ENCODE measurements at regions not wholly inside any gene's neighbourhood (a gene's known extent, or its start where the extent isn't known, plus 50 kb on each side); places are given as distances from the start of the nearest gene placed in this dataset.

DNA sequence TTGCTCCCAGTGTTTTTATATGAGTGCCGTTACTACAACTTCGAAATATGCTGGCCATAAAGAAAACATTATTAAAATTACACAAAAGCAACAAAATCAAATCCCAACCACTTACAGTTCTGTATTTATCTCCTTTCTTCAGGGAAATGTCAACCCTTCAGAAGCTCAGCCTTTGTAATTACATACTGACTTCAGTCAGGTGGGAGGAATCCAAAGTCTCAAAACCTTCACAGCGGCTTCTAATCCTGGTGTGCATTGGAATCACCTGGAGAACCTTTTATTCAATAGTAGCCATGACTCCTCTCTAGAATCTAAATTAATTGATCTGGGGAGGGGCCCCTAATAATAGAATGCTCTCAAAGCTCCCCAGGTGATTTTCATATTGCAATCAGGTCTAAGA is 463.7 kb upstream of the ARHGEF26 start:
- no peak for DNase-seq (ENCODE audit: low read depth in 2 of 2)
- TF ChIP-seq EZH2 (IDR thresholded peaks at IDR 0.05; ENCODE audit: low read length, missing control alignments), result no peak
- TF ChIP-seq, protein P1, sequence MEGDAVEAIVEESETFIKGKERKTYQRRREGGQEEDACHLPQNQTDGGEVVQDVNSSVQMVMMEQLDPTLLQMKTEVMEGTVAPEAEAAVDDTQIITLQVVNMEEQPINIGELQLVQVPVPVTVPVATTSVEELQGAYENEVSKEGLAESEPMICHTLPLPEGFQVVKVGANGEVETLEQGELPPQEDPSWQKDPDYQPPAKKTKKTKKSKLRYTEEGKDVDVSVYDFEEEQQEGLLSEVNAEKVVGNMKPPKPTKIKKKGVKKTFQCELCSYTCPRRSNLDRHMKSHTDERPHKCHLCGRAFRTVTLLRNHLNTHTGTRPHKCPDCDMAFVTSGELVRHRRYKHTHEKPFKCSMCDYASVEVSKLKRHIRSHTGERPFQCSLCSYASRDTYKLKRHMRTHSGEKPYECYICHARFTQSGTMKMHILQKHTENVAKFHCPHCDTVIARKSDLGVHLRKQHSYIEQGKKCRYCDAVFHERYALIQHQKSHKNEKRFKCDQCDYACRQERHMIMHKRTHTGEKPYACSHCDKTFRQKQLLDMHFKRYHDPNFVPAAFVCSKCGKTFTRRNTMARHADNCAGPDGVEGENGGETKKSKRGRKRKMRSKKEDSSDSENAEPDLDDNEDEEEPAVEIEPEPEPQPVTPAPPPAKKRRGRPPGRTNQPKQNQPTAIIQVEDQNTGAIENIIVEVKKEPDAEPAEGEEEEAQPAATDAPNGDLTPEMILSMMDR (conservative IDR thresholded peaks at IDR 0.05 in 1 of 2, IDR thresholded peaks at IDR 0.05 in 1 of 2; ENCODE audit: low read depth in 1 of 2, low read length in 2 of 2), result no peak
- Histone ChIP-seq H3K4me2 (ENCODE audit: extremely low read depth, insufficient read depth, low read length) (no peak overlapping the region), H3K4me3 (replicated peaks in 1 of 4; ENCODE audit: control extremely low read depth in 1 of 4, insufficient read depth in 1 of 4, low read depth in 3 of 4, low read length in 4 of 4) (no peak overlapping the region), H4K20me1 (ENCODE audit: control insufficient read depth, extremely low read depth, insufficient read depth, low read length) (no peaks in the 10 kb centered on the region), H3K9me3 (ENCODE audit: control insufficient read depth, insufficient read depth, low read depth, low read length) (no peaks in the 10 kb centered on the region), H3K27ac (ENCODE audit: insufficient read depth, low read length) (no peak overlapping the region), H2AFZ (ENCODE audit: low read length) (no peak overlapping the region), H3K79me2 (ENCODE audit: control insufficient read depth, insufficient read depth, low read length) (no peaks in the 10 kb centered on the region), H3K9ac (ENCODE audit: insufficient read depth, low read length) (no peak overlapping the region), H3K4me1 (ENCODE audit: control insufficient read depth, extremely low read depth, insufficient read depth, low read length) (no peaks in the 10 kb centered on the region), H3K36me3 (ENCODE audit: control insufficient read depth, insufficient read depth, low read length) (no peaks in the 10 kb centered on the region), H3K27me3 (ENCODE audit: control insufficient read depth, insufficient read depth, low read length) (no peaks in the 10 kb centered on the region)

DNA sequence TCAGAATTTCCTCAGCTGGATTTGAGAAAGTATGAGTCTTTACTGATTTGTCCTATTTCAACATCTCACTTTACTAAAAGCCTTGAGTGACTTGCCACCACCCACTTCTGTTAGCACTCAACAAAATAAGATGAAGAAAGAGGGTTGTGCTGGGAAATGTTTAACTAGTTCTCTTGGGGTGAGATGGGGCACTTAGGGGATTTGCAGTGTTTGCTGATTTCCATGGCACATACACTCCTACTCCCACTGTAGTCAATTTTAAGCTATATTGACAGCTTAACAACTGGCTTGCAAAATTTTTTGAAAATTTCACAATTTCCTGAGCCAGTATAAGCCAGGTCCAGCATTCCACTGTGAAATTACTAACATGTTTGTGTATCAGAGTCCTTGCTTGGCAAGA is 463.1 kb upstream of the ARHGEF26 start:
- Histone ChIP-seq H3K4me3 (replicated peaks in 1 of 4; ENCODE audit: control extremely low read depth in 1 of 4, insufficient read depth in 1 of 4, low read depth in 3 of 4, low read length in 4 of 4) (no peak overlapping the region), H3K79me2 (ENCODE audit: control insufficient read depth, insufficient read depth, low read length) (no peaks in the 10 kb centered on the region), H3K9me3 (ENCODE audit: control insufficient read depth, insufficient read depth, low read depth, low read length) (no peaks in the 10 kb centered on the region), H3K9ac (ENCODE audit: insufficient read depth, low read length) (no peak overlapping the region), H4K20me1 (ENCODE audit: control insufficient read depth, extremely low read depth, insufficient read depth, low read length) (no peaks in the 10 kb centered on the region), H2AFZ (ENCODE audit: low read length) (no peak overlapping the region), H3K4me1 (ENCODE audit: control insufficient read depth, extremely low read depth, insufficient read depth, low read length) (no peaks in the 10 kb centered on the region), H3K27me3 (ENCODE audit: control insufficient read depth, insufficient read depth, low read length) (no peaks in the 10 kb centered on the region), H3K4me2 (ENCODE audit: extremely low read depth, insufficient read depth, low read length) (no peak overlapping the region), H3K27ac (ENCODE audit: insufficient read depth, low read length) (no peak overlapping the region), H3K36me3 (ENCODE audit: control insufficient read depth, insufficient read depth, low read length) (no peaks in the 10 kb centered on the region)
- TF ChIP-seq, protein P1 (conservative IDR thresholded peaks at IDR 0.05 in 1 of 2, IDR thresholded peaks at IDR 0.05 in 1 of 2; ENCODE audit: low read depth in 1 of 2, low read length in 2 of 2), result no peak
- no peak for TF ChIP-seq EZH2 (IDR thresholded peaks at IDR 0.05; ENCODE audit: low read length, missing control alignments)
- no peak for DNase-seq (ENCODE audit: low read depth in 2 of 2)

DNA sequence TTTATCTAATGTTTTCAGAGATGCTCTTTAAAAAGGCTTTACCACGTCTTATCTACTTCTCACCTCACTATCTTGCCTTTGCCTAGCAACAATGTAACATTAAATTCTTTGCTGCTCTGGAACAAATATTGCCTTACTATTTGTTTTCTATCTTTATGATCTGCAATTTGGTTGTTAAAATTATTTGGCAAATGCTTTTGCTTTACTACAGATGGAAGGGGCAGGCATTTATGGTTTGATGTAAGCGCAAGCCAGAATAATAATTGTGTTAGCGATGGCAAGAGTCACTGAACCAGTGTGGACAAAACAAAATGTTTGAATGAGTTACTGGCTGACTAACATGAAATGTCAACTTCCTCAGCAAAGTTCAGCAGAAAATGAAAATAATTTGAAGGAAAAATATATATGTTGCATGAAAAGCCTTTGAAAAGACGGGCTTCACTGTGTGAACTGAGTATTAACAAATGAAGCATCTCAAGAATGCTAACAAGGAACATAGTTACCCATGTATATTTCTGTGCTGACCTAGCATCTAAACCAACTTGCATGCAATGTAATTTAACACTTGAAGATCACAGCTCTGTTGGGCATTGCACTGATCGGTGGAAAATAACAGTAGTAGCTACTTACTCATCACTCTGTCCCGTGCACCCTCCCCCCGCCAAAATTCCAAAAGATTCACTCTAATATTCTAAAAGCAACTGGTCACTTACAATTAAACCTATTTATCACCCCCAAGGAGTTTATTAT is 454.0 kb upstream of the ARHGEF26 start:
- Histone ChIP-seq H3K4me3 (replicated peaks in 1 of 4; ENCODE audit: control extremely low read depth in 1 of 4, insufficient read depth in 1 of 4, low read depth in 3 of 4, low read length in 4 of 4) (no peak overlapping the region), H3K9me3 (ENCODE audit: control insufficient read depth, insufficient read depth, low read depth, low read length) (no peaks in the 10 kb centered on the region), H4K20me1 (ENCODE audit: control insufficient read depth, extremely low read depth, insufficient read depth, low read length) (no peaks in the 10 kb centered on the region), H3K36me3 (ENCODE audit: control insufficient read depth, insufficient read depth, low read length) (no peaks in the 10 kb centered on the region), H2AFZ (ENCODE audit: low read length) (no peak overlapping the region), H3K79me2 (ENCODE audit: control insufficient read depth, insufficient read depth, low read length) (no peaks in the 10 kb centered on the region), H3K27ac (ENCODE audit: insufficient read depth, low read length) (no peak overlapping the region), H3K4me1 (ENCODE audit: control insufficient read depth, extremely low read depth, insufficient read depth, low read length) (no peaks in the 10 kb centered on the region), H3K4me2 (ENCODE audit: extremely low read depth, insufficient read depth, low read length) (no peak overlapping the region), H3K9ac (ENCODE audit: insufficient read depth, low read length) (no peak overlapping the region), H3K27me3 (ENCODE audit: control insufficient read depth, insufficient read depth, low read length) (no peaks in the 10 kb centered on the region)
- no peak for TF ChIP-seq EZH2 (IDR thresholded peaks at IDR 0.05; ENCODE audit: low read length, missing control alignments)
- TF ChIP-seq, protein P1 (conservative IDR thresholded peaks at IDR 0.05 in 1 of 2, IDR thresholded peaks at IDR 0.05 in 1 of 2; ENCODE audit: low read depth in 1 of 2, low read length in 2 of 2), result no peak
- peak in 1 of 2 donors; percentile 17 for DNase-seq (ENCODE audit: low read depth in 2 of 2)

All from fibroblast of lung (primary cell).